ENCODE measurements at regions not wholly inside any gene's neighbourhood (a gene's known extent, or its start where the extent isn't known, plus 50 kb on each side); places are given as distances from the start of the nearest gene placed in this dataset.

GRCh38 chr6:122102026-122102425 lies 297.4 kb upstream of the HSF2 start:
- TF ChIP-seq CTCF (IDR thresholded peaks at IDR 0.05) (no peak), EZH2 (IDR thresholded peaks at IDR 0.05) (no peak)

Data from neural progenitor cell (in vitro differentiated cells).